Neural cell (in vitro differentiated cells): ENCODE measurements at regions not wholly inside any gene's neighbourhood (a gene's known extent, or its start where the extent isn't known, plus 50 kb on each side); places are given as distances from the start of the nearest gene placed in this dataset.

Experiments used
- EZH2 ChIP-seq: fragments of 200-600, 300-800 bp; shearing (Covaris generic), sonication (generic); IDR thresholded peaks from 2 replicates; pipeline ENCODE4 v1.6.1; 2014; ENCODE audit warnings: antibody characterized with exemption, low read length, borderline replicate concordance, mild to moderate bottlenecking; ENCODE audit not compliant: insufficient read depth, poor library complexity, severe bottlenecking
- POLR2AphosphoS5 ChIP-seq: IDR thresholded peaks from 2 replicates; pipeline ENCODE4 v1.6.1; 2012
- RAD21 ChIP-seq: fragments of 450-650 bp; conservative IDR thresholded peaks from 2 replicates; pipeline ENCODE4 v1.6.1; 2014; ENCODE audit warnings: antibody characterized with exemption, mild to moderate bottlenecking, moderate library complexity
- TF ChIP-seq, protein P1 (sequence below): fragments of 450-650 bp; IDR thresholded peaks from 2 replicates; pipeline ENCODE4 v1.5.1; 2014; ENCODE audit warnings: antibody characterized with exemption, mild to moderate bottlenecking, moderate library complexity; ENCODE audit not compliant: poor library complexity, severe bottlenecking
- TF ChIP-seq, protein P2 (sequence below): IDR thresholded peaks from 2 replicates; pipeline ENCODE4 v1.6.1; 2012; ENCODE audit warnings: borderline replicate concordance

DNA sequence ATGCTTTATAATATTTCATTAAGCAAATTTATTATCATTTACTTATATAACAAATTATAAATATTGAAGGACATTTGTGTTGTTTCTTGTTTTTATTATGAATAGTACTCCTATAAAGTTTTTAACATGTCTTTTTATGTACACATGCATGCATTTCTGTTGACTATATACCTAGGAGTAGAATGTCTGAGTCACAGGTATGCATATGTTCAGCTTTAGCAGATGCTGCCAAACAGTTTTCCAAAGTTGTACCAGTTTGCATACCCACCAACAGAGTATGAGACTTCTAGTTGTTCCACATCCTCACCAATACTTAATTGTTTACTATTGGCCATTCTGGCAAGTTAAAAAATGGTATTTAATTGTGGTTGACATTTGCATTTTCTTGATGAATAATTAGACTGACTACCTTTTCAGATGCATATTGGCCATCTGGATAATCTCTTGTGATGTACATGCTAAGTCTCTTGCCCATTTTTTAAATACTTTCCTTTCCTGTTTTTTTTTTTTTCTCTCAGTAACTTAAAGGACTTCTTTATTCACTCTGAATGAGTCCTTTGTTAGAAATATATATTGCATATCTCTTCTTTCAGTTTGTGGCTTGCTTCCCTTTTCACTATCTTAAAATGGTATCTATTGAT lies 132.2 kb upstream of the TRIM2 start:
- TF ChIP-seq, protein P1, sequence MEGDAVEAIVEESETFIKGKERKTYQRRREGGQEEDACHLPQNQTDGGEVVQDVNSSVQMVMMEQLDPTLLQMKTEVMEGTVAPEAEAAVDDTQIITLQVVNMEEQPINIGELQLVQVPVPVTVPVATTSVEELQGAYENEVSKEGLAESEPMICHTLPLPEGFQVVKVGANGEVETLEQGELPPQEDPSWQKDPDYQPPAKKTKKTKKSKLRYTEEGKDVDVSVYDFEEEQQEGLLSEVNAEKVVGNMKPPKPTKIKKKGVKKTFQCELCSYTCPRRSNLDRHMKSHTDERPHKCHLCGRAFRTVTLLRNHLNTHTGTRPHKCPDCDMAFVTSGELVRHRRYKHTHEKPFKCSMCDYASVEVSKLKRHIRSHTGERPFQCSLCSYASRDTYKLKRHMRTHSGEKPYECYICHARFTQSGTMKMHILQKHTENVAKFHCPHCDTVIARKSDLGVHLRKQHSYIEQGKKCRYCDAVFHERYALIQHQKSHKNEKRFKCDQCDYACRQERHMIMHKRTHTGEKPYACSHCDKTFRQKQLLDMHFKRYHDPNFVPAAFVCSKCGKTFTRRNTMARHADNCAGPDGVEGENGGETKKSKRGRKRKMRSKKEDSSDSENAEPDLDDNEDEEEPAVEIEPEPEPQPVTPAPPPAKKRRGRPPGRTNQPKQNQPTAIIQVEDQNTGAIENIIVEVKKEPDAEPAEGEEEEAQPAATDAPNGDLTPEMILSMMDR, result no peak
- no peak for TF ChIP-seq EZH2
- TF ChIP-seq, protein P2, sequence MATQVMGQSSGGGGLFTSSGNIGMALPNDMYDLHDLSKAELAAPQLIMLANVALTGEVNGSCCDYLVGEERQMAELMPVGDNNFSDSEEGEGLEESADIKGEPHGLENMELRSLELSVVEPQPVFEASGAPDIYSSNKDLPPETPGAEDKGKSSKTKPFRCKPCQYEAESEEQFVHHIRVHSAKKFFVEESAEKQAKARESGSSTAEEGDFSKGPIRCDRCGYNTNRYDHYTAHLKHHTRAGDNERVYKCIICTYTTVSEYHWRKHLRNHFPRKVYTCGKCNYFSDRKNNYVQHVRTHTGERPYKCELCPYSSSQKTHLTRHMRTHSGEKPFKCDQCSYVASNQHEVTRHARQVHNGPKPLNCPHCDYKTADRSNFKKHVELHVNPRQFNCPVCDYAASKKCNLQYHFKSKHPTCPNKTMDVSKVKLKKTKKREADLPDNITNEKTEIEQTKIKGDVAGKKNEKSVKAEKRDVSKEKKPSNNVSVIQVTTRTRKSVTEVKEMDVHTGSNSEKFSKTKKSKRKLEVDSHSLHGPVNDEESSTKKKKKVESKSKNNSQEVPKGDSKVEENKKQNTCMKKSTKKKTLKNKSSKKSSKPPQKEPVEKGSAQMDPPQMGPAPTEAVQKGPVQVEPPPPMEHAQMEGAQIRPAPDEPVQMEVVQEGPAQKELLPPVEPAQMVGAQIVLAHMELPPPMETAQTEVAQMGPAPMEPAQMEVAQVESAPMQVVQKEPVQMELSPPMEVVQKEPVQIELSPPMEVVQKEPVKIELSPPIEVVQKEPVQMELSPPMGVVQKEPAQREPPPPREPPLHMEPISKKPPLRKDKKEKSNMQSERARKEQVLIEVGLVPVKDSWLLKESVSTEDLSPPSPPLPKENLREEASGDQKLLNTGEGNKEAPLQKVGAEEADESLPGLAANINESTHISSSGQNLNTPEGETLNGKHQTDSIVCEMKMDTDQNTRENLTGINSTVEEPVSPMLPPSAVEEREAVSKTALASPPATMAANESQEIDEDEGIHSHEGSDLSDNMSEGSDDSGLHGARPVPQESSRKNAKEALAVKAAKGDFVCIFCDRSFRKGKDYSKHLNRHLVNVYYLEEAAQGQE, result no peak
- no peak for TF ChIP-seq RAD21
- no peak for TF ChIP-seq POLR2AphosphoS5
